ENCODE measurements at regions not wholly inside any gene's neighbourhood (a gene's known extent, or its start where the extent isn't known, plus 50 kb on each side); places are given as distances from the start of the nearest gene placed in this dataset.

- TF ChIP-seq EZH2 (IDR thresholded peaks at IDR 0.05) (no peak), POLR2AphosphoS5 (IDR thresholded peaks at IDR 0.05; ENCODE audit: borderline replicate concordance, low read depth, low read length) (no peak)
Observed at GRCh38 chr20:53841741-53842140, 228.7 kb downstream of the BCAS1 start.

All from SK-N-MC (cell line).